GM23248 (cell line): ENCODE measurements at regions not wholly inside any gene's neighbourhood (a gene's known extent, or its start where the extent isn't known, plus 50 kb on each side); places are given as distances from the start of the nearest gene placed in this dataset.
A peak's percentile ranks its signal among the peaks of the same experiment; 100 is the strongest.
"Not testable (repeated sequence)": the region's sequence is repeated elsewhere in the genome, so short reads cannot be mapped to it uniquely, and the experiment has no call there.

Experiments
- DNase-seq: peaks from one replicate; pipeline ENCODE4 v3.0.0-alpha.2; 2015
- H2AFZ ChIP-seq: fragments of 200-600 bp; sonication (generic); 2 replicates; pipeline ENCODE4 v1.6.1; 2016; ENCODE audit warnings: antibody characterized with exemption
- H3F3A ChIP-seq: fragments of 200-600 bp; sonication (generic); 2 replicates; pipeline ENCODE4 v1.6.1; 2016; ENCODE audit warnings: mild to moderate bottlenecking, antibody characterized with exemption, mixed run types; ENCODE audit not compliant: insufficient read depth
- H3K27ac ChIP-seq: fragments of 200-600 bp; sonication (generic); 2 replicates; pipeline ENCODE4 v1.5.1; 2016; ENCODE audit warnings: mild to moderate bottlenecking
- H3K27me3 ChIP-seq: fragments of 200-600 bp; sonication (generic); replicated peaks from 2 replicates; pipeline ENCODE4 v1.6.1; 2016; ENCODE audit warnings: mild to moderate bottlenecking; ENCODE audit not compliant: insufficient read depth
- H3K36me3 ChIP-seq: fragments of 200-600 bp; sonication (generic); 2 replicates; pipeline ENCODE4 v1.6.1; 2016; ENCODE audit warnings: low read depth, mild to moderate bottlenecking
- H3K4me1 ChIP-seq: fragments of 200-600 bp; sonication (generic); 2 replicates; pipeline ENCODE4 v1.6.1; 2016; ENCODE audit warnings: mild to moderate bottlenecking; ENCODE audit not compliant: insufficient read depth
- H3K4me2 ChIP-seq: fragments of 200-600 bp; sonication (generic); one replicate; pipeline ENCODE4 v1.6.1; 2016; ENCODE audit warnings: mild to moderate bottlenecking; ENCODE audit not compliant: unreplicated experiment
- H3K4me3 ChIP-seq: fragments of 200-600 bp; sonication (generic); 2 replicates; pipeline ENCODE4 v1.5.1; 2016; ENCODE audit warnings: mild to moderate bottlenecking
- H3K79me2 ChIP-seq: fragments of 200-600 bp; sonication (generic); 2 replicates; pipeline ENCODE4 v1.6.1; 2016; ENCODE audit warnings: mild to moderate bottlenecking; ENCODE audit not compliant: insufficient read depth
- H3K9ac ChIP-seq: fragments of 200-600 bp; sonication (generic); 2 replicates; pipeline ENCODE4 v1.6.1; 2016; ENCODE audit warnings: mild to moderate bottlenecking
- H3K9me2 ChIP-seq: fragments of 200-600 bp; sonication (generic); 2 replicates; pipeline ENCODE4 v1.6.1; 2016; ENCODE audit warnings: mixed run types, mild to moderate bottlenecking, moderate library complexity; ENCODE audit not compliant: insufficient read depth
- H3K9me3 ChIP-seq: fragments of 200-600 bp; sonication (generic); one replicate; pipeline ENCODE4 v1.6.1; 2017; ENCODE audit warnings: low read depth
- H4K20me1 ChIP-seq: fragments of 200-600 bp; sonication (generic); 2 replicates; pipeline ENCODE4 v1.6.0; 2016; ENCODE audit not compliant: insufficient read depth
- EZH2 ChIP-seq: fragments of 200-600 bp; sonication (generic); IDR thresholded peaks from 2 replicates; pipeline ENCODE4 v1.6.1; 2018; ENCODE audit warnings: antibody characterized with exemption, mild to moderate bottlenecking; ENCODE audit not compliant: insufficient read depth, poor library complexity, severe bottlenecking
- EZH2phosphoT487 ChIP-seq: fragments of 200-600 bp; sonication (generic); IDR thresholded peaks from 2 replicates; pipeline ENCODE4 v1.6.1; 2018; ENCODE audit warnings: antibody characterized with exemption, moderate library complexity, mild to moderate bottlenecking, low read depth; ENCODE audit not compliant: insufficient read depth
- WGBS, 2 experiments: methylation state at CpG; one replicate each; pipeline ENCODE4 v1.1.6; 2015 to 2017; ENCODE audit warnings: low lambda C conversion rate in 2 of 2, low coverage in 1 of 2; ENCODE audit errors: missing lambda C conversion rate in 2 of 2; 5-methylcytosine and 5-hydroxymethylcytosine counted together
- in situ Hi-C: fragments of 300-500 bp; cut with MboI; formaldehyde crosslinking; loops from 2 replicates; pipeline ENCODE4 v1.15.0; 2020

DNA sequence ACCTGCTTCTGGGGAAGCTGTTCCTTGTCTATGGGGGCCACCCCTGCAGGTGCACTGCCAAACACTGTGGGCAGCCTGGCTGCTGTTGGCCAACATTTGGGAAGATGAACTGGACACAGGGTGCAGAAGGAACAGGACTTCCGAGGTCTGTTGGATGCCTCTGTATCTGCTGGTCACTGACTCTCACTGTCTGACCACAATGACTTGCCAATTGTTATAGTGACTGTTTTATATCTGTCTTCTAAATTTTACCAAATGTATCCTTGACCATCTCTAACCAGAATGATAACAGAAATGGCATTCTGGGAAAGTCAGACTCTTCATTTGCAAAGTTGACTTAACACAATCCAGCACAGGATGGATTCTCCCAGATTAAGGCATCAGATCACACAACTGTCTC, 214.0 kb upstream of the PRSS58 start:
- 57 to 71% methylated on average over 1 of the region's 1 CpG for WGBS, 2 experiments
- peaks cover 17% of the 10 kb centered on the region for H3K4me1 ChIP-seq
- no peaks in the 10 kb centered on the region for H3K79me2 ChIP-seq
- H4K20me1 ChIP-seq = no peaks in the 10 kb centered on the region
- H3K9me3 ChIP-seq = no peaks in the 10 kb centered on the region
- peaks cover 14% of the 10 kb centered on the region; the same call in 1 of the 2 replicates for H3F3A ChIP-seq
- H2AFZ ChIP-seq = no peak overlapping the region
- no peak overlapping the region for H3K9ac ChIP-seq
- DNase-seq = no peak
- H3K27me3 ChIP-seq = no peaks in the 10 kb centered on the region; the same call in 1 of the 2 replicates
- TF ChIP-seq EZH2phosphoT487 (no peak), EZH2 (no peak)
- no peaks in the 10 kb centered on the region for H3K36me3 ChIP-seq
- H3K27ac ChIP-seq = no peak overlapping the region
- no peak overlapping the region for H3K4me2 ChIP-seq
- no peaks in the 10 kb centered on the region for H3K9me2 ChIP-seq
- in situ Hi-C loops = no loop called here
- no peak overlapping the region for H3K4me3 ChIP-seq

DNA sequence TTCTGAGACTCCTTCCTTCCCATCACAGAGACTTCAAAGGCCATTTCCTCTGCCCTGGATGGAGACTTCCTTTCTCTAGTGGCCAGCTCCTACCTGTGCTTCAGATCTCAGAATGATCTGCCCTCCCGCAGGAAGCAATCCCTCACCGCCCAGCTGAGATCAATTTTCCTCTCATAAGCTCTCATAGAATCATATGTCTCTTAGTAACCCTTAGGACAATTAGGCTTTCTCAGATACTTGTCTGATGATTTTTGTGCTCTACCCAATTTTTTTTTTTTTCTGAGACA, 212.6 kb upstream of the PRSS58 start:
- in situ Hi-C loops = no loop called here
- Histone ChIP-seq H3K9me2 (no peaks in the 10 kb centered on the region), H3K79me2 (no peaks in the 10 kb centered on the region), H3K27ac (no peak overlapping the region), H4K20me1 (no peaks in the 10 kb centered on the region), H3K27me3 (no peaks in the 10 kb centered on the region; the same call in 1 of the 2 replicates), H3K4me1 (peaks cover 4% of the 10 kb centered on the region; the same call in 1 of the 2 replicates), H3K4me2 (no peak overlapping the region), H3K9me3 (no peaks in the 10 kb centered on the region), H3F3A (peaks cover 4% of the 10 kb centered on the region; the same call in 1 of the 2 replicates), H3K9ac (no peak overlapping the region), H2AFZ (no peak overlapping the region), H3K36me3 (no peaks in the 10 kb centered on the region), H3K4me3 (no peak overlapping the region)
- WGBS, 2 experiments = 61 to 69% methylated on average over 2 of the region's 2 CpGs
- DNase-seq = no peak
- TF ChIP-seq EZH2 (no peak), EZH2phosphoT487 (no peak)

GRCh38 chr7:142469696-142470543, 212.1 kb upstream of the PRSS58 start:
- Histone ChIP-seq H3K27me3 (no peaks in the 10 kb centered on the region; the same call in 1 of the 2 replicates), H3F3A (peaks cover 4% of the 10 kb centered on the region; the same call in 1 of the 2 replicates), H2AFZ (no peak overlapping the region), H3K9me2 (no peaks in the 10 kb centered on the region), H3K36me3 (no peaks in the 10 kb centered on the region), H3K9me3 (no peaks in the 10 kb centered on the region), H3K4me1 (peaks cover 4% of the 10 kb centered on the region; the same call in 1 of the 2 replicates), H3K27ac (no peak overlapping the region), H3K9ac (no peak overlapping the region), H3K79me2 (no peaks in the 10 kb centered on the region), H3K4me3 (no peak overlapping the region), H4K20me1 (no peaks in the 10 kb centered on the region), H3K4me2 (no peak overlapping the region)
- 73% methylated on average over 11 of the region's 11 CpGs for WGBS, 2 experiments
- no peak for DNase-seq
- no peak for TF ChIP-seq EZH2
- no peak for TF ChIP-seq EZH2phosphoT487
- in situ Hi-C loops = no loop called here

- Histone ChIP-seq H3K4me2 (no peak overlapping the region), H4K20me1 (no peaks in the 10 kb centered on the region), H3K9me2 (no peaks in the 10 kb centered on the region), H3K27ac (no peak overlapping the region), H3K4me1 (peaks cover 4% of the 10 kb centered on the region; the same call in 1 of the 2 replicates), H2AFZ (no peak overlapping the region), H3K79me2 (no peaks in the 10 kb centered on the region), H3K9ac (no peak overlapping the region), H3K36me3 (no peaks in the 10 kb centered on the region), H3K4me3 (no peak overlapping the region), H3F3A (peaks cover 4% of the 10 kb centered on the region; the same call in 1 of the 2 replicates), H3K9me3 (no peaks in the 10 kb centered on the region), H3K27me3 (no peaks in the 10 kb centered on the region; the same call in 1 of the 2 replicates)
- TF ChIP-seq EZH2phosphoT487 = no peak
- TF ChIP-seq EZH2 = no peak
- no peak for DNase-seq
- 46 to 56% methylated on average over 6 of the region's 6 CpGs for WGBS, 2 experiments
- in situ Hi-C loops = no loop called here
Measured at GRCh38 chr7:142468871-142469665, 211.2 kb upstream of the PRSS58 start.

- peak; percentile 34 for DNase-seq
- H3K4me3 ChIP-seq, H2AFZ ChIP-seq, H3K79me2 ChIP-seq, H3K9ac ChIP-seq, H3K36me3 ChIP-seq, H3K27me3 ChIP-seq, H4K20me1 ChIP-seq, H3K9me2 ChIP-seq, H3F3A ChIP-seq, H3K27ac ChIP-seq, H3K9me3 ChIP-seq, in situ Hi-C loops: not testable (repeated sequence)
- H3K4me1 ChIP-seq = peaks cover 16% of the 10 kb centered on the region
- H3K4me2 ChIP-seq = peak overlapping the region; percentile 57
- WGBS, 2 experiments = 38 to 40% methylated on average over 7 of the region's 7 CpGs
Measured at GRCh38 chr7:142467056-142467655, 209.3 kb upstream of the PRSS58 start.
